GM18907 (cell line): ENCODE measurements at regions not wholly inside any gene's neighbourhood (a gene's known extent, or its start where the extent isn't known, plus 50 kb on each side); places are given as distances from the start of the nearest gene placed in this dataset.

Experiments
- ATAC-seq: cut with Tn5 transposase; IDR thresholded peaks from one replicate; pipeline ENCODE4 v1.9.1; 2021; ENCODE audit warnings: mild to moderate bottlenecking, moderate library complexity; ENCODE audit not compliant: unreplicated experiment

- no peak for ATAC-seq
Measured at GRCh38 chr17:5817475-5818395, 233.4 kb upstream of the NLRP1 start.

- no peak for ATAC-seq
Measured at GRCh38 chr17:5819396-5819795, 235.1 kb upstream of the NLRP1 start.

GRCh38 chr17:5819921-5820685 is 235.8 kb upstream of the NLRP1 start:
- ATAC-seq: no peak

GRCh38 chr17:5820721-5821456 is 236.6 kb upstream of the NLRP1 start:
- no peak for ATAC-seq

GRCh38 chr17:5821803-5822202 is 237.5 kb upstream of the NLRP1 start:
- no peak for ATAC-seq

- no peak for ATAC-seq
Measured at GRCh38 chr17:5822281-5823060, 238.2 kb upstream of the NLRP1 start.

GRCh38 chr17:5823219-5823618 is 238.9 kb upstream of the NLRP1 start:
- no peak for ATAC-seq

GRCh38 chr17:5825717-5826330 is 241.5 kb upstream of the NLRP1 start:
- no peak for ATAC-seq

GRCh38 chr17:5826384-5826783 is 242.1 kb upstream of the NLRP1 start:
- ATAC-seq: no peak

- ATAC-seq: no peak
Measured at GRCh38 chr17:5830921-5831320, 239.3 kb upstream of the WSCD1 start.

- no peak for ATAC-seq
Measured at GRCh38 chr17:5832886-5833285, 237.3 kb upstream of the WSCD1 start.

GRCh38 chr17:5837055-5837491 is 233.1 kb upstream of the WSCD1 start:
- no peak for ATAC-seq

GRCh38 chr17:5838661-5839300 is 231.4 kb upstream of the WSCD1 start:
- ATAC-seq: no peak

GRCh38 chr17:5840811-5841446 is 229.2 kb upstream of the WSCD1 start:
- no peak for ATAC-seq

- no peak for ATAC-seq
Measured at GRCh38 chr17:5841862-5842261, 228.3 kb upstream of the WSCD1 start.

- ATAC-seq: no peak
Measured at GRCh38 chr17:5843366-5844026, 226.7 kb upstream of the WSCD1 start.

GRCh38 chr17:5846001-5846400 is 224.2 kb upstream of the WSCD1 start:
- ATAC-seq: no peak

- no peak for ATAC-seq
Measured at GRCh38 chr17:5854871-5855554, 215.2 kb upstream of the WSCD1 start.
